Astrocyte of the spinal cord (primary cell): ENCODE measurements at regions not wholly inside any gene's neighbourhood (a gene's known extent, or its start where the extent isn't known, plus 50 kb on each side); places are given as distances from the start of the nearest gene placed in this dataset.

ENCODE experiments used
- DNase-seq: peaks from one replicate; pipeline ENCODE4 v3.0.0; 2011; ENCODE audit warnings: low read depth, low spot score
- H3K4me3 ChIP-seq: 2 replicates; pipeline ENCODE4 v1.5.1; 2011; ENCODE audit warnings: low read depth, mild to moderate bottlenecking, low read length, moderate library complexity
- in situ Hi-C: cut with HindIII; loops from 2 replicates; pipeline ENCODE4 v1.10.0; 2017; ENCODE audit warnings: low sequenced_read_pairs
- TF ChIP-seq, protein P1 (sequence below): IDR thresholded peaks from 2 replicates; pipeline ENCODE4 v1.5.1; 2012; ENCODE audit warnings: low read depth, mild to moderate bottlenecking, low read length, inconsistent platforms

DNA sequence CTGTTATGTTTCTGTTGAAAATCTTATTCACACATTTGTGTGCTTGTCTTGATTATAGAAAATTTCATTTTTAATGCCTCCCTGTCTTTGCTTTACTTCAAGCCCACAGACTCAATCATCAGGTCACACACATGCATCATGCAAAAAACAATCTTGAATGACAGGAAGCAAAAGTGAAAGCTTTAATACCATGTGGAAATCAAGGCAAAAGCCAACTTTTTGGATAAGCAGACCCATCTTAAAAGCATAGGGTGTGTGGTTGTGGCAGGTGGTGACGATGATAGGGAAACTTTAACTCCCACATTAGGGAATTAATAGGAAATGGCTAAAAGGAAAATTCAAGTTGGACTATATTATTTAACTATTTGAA lies 155.9 kb upstream of the EOMES start:
- in situ Hi-C loops: no loop called here
- no peak overlapping the region for H3K4me3 ChIP-seq
- TF ChIP-seq, protein P1, sequence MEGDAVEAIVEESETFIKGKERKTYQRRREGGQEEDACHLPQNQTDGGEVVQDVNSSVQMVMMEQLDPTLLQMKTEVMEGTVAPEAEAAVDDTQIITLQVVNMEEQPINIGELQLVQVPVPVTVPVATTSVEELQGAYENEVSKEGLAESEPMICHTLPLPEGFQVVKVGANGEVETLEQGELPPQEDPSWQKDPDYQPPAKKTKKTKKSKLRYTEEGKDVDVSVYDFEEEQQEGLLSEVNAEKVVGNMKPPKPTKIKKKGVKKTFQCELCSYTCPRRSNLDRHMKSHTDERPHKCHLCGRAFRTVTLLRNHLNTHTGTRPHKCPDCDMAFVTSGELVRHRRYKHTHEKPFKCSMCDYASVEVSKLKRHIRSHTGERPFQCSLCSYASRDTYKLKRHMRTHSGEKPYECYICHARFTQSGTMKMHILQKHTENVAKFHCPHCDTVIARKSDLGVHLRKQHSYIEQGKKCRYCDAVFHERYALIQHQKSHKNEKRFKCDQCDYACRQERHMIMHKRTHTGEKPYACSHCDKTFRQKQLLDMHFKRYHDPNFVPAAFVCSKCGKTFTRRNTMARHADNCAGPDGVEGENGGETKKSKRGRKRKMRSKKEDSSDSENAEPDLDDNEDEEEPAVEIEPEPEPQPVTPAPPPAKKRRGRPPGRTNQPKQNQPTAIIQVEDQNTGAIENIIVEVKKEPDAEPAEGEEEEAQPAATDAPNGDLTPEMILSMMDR: no peak
- DNase-seq: no peak

DNA sequence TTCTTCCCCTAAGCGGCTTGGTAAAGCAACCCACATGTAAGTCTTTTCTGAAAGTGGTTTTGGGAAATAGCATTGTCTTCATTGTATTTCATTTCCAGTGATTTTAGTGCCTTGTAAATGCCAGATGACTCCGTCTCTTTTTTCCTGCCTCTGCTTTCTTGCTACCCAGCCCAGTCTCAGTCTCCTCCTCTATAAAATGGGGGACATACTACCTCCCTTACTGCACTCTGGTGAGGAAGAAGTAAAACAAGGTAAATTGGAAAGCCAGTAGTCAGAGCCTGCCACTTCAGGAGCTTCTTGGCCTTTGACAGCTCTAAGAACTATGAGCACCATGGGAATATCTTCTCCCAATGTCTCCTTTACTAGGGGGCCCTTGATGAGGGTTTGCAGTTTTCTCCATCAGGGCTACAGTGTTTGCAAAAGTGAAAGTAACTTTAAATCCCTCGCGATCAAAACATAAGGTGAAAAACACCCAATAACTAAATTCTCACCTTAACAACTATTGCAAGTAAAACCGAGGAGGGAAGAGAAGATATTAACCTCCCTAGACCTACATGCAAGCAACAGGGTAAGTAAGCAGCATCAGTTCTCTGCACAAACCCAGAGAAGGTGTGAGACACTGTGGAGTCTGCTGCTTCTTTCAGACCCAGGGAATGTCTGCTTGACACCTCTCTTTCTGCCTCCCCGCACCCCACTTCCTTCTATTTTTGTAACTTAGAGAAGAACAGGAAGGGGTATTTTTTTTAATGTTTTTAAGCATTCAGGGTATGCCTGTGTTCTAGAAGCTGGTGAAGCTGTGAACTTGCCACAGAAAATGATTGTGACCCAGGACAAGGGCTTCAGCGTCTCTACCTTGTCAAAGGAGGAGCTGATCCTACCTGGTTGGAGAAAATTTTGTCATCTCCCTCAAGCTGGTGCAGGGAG lies 159.1 kb upstream of the EOMES start:
- H3K4me3 ChIP-seq: no peak overlapping the region
- DNase-seq: no peak
- TF ChIP-seq, protein P1: no peak
- in situ Hi-C loops: no loop called here

DNA sequence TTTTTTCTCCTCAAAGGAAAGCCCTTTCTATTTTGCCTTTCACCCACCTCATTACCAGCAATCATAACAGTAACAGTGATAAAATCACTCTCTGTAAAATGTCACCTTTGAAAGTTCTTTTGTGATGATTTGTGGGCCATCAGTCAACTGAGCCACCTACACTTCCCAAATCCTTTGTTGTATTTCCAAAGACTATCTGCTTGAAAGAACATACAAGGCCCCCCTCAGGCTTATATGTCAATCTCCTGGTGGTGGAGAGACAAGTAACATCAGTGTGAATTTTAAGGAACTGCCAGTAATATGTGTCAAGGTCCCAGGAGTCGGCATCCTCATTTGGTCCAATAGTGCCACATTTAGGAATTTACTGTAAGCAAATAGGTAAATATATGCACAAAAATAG lies 161.1 kb upstream of the EOMES start:
- in situ Hi-C loops: no loop called here
- TF ChIP-seq, protein P1: no peak
- H3K4me3 ChIP-seq: no peak overlapping the region
- DNase-seq: no peak

DNA sequence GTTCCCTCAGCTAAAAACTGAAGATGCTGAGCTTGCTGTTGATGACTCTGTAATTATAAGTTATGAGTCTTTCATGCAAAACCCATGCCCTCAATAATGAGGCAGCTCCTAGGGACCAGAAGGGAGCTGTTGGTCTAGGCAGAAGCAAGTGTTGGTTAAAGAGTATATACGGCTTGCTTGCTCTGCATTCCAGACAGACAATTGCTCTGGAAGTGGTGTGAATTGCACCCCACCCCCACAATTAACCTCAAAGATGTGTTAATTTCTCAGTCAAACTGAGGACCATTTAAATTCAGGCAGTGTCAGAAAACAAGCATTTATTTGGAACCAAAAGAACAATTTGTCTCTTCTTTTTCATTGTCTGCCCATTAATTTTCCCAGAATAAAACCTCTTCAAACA lies 163.5 kb upstream of the EOMES start:
- DNase-seq: no peak
- no peak overlapping the region for H3K4me3 ChIP-seq
- in situ Hi-C loops: no loop called here
- TF ChIP-seq, protein P1: no peak

DNA sequence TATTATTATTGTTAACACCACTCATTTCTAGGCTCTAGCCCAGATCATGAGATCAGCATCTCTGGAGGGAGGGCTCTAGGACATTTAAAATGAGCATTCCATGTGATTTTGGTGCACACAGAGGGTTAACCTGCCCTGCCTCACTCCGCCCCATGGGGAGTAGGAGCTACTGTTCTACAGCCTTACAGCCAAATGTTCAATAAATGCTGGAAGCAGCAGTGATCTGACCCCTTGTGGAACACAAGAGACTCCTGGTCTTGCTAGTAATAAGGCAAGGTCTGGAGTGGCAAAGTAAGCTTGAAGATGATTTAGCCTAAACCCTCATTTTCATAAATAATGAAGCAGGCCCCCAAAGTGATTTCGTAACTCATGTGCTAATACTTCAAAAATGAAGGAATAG lies 166.4 kb upstream of the EOMES start:
- no peak for DNase-seq
- in situ Hi-C loops: no loop called here
- TF ChIP-seq, protein P1: no peak
- H3K4me3 ChIP-seq: no peak overlapping the region

DNA sequence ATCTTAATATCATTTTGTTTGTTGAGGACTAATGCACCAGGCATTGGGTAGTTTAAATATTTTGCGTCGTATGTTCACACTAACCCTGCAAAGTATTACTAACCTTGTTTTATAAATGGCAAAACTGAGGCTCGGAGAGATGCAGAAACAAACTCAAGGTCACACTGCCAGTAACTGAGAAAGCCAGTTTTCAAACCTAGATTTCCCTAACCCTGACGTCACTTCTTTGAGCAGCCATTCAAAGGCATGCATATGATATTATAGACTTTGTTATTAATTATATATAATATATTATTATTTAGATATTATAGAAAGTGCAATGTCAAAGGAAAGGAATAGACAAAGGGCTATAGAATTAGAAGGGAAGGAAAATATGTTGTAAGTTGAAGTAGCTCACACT lies 167.6 kb upstream of the EOMES start:
- in situ Hi-C loops: no loop called here
- no peak for DNase-seq
- TF ChIP-seq, protein P1: no peak
- H3K4me3 ChIP-seq: no peak overlapping the region
